Activated CD8-positive, alpha-beta T cell treated with anti-CD3 and anti-CD28 coated beads for 36 hours (primary cell): ENCODE measurements at regions not wholly inside any gene's neighbourhood (a gene's known extent, or its start where the extent isn't known, plus 50 kb on each side); places are given as distances from the start of the nearest gene placed in this dataset.

Experiments
- ATAC-seq: fragments of 200-7000 bp; cut with Tn5 transposase; one replicate; pipeline ENCODE4 v1.10.0; 2021; ENCODE audit warnings: mild to moderate bottlenecking, moderate library complexity
- CTCF ChIA-PET: fragments of 350-600 bp; sonication (Branson Sonifier 250); formaldehyde crosslinking; loops from one replicate; lab custom pipeline; 2021; ENCODE audit warnings: antibody characterized with exemption; lab: Charles Lee
- POLR2A ChIA-PET: fragments of 350-600 bp; sonication (Branson Sonifier 250); formaldehyde crosslinking; loops from one replicate; lab custom pipeline; 2021; ENCODE audit warnings: antibody characterized with exemption; lab: Charles Lee
- DNase-seq: peaks from one replicate; pipeline ENCODE4 v3.0.0-alpha.2; 2020
- H3K27ac Mint-ChIP-seq: one replicate; pipeline ENCODE4 v1.8.0; 2021; ENCODE audit warnings: mild to moderate bottlenecking, mixed read lengths
- H3K27me3 Mint-ChIP-seq: one replicate; pipeline ENCODE4 v1.8.0; 2021; ENCODE audit warnings: mixed read lengths
- H3K36me3 Mint-ChIP-seq: one replicate; pipeline ENCODE4 v1.8.0; 2021; ENCODE audit warnings: low read depth, mixed read lengths
- H3K4me1 Mint-ChIP-seq: one replicate; pipeline ENCODE4 v1.8.0; 2021; ENCODE audit warnings: low read depth, mixed read lengths
- H3K4me3 Mint-ChIP-seq: one replicate; pipeline ENCODE4 v1.8.0; 2021; ENCODE audit warnings: mild to moderate bottlenecking, moderate library complexity, mixed read lengths
- H3K9me3 Mint-ChIP-seq: one replicate; pipeline ENCODE4 v1.8.0; 2021; ENCODE audit warnings: mixed read lengths
- intact Hi-C: fragments of 100-400 bp; cut with micrococcal nuclease; formaldehyde crosslinking; loops from one replicate; pipeline ENCODE4 v1.10.0; 2022
- TF ChIP-seq, protein P1 (sequence below): fragments of 200-600 bp; IDR thresholded peaks from one replicate; pipeline ENCODE4 v1.8.0; 2022; ENCODE audit warnings: antibody characterized with exemption, mild to moderate bottlenecking

DNA sequence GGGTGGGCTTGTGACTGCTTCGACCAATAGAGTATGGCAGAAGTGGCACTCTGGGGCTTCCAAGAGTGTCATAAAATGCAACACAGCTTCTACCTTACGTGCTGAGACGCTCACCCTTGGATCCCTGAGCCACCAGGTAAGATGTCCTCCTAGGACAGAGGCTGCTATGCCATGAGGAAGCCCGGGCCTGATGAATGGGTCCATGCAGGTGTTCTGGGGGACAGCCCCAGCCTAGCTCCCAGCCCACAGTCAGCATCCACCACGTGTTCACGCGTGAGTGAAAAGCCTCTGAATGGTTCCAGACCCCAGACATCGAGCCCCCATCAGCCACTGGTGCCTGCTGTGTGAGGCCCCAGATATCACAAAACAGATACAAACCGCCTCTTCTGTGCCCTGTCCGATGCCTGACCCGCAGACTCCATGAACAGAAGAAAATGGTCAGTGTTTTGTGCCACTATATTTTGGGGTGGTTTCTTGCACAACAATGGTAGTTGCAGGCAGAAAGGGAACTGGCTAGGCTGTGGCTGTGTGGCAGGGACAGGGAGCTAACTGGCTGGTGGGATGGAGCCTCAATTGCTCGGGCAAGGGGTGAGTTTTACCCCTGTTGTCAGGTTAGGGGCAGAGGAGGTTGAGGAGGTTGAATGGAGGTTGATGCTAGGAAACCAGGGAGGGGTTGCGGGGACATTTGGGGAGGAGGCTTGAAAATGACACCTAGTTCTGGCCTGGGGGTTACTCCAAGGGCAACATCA, 92.2 kb downstream of the LINGO1 start:
- POLR2A ChIA-PET: no interaction called here
- Mint-ChIP-seq H3K4me3 (no peak overlapping the region), H3K9me3 (no peaks in the 10 kb centered on the region), H3K27ac (no peak overlapping the region), H3K36me3 (no peaks in the 10 kb centered on the region), H3K27me3 (peaks cover 2% of the 10 kb centered on the region), H3K4me1 (peaks cover 7% of the 10 kb centered on the region)
- CTCF ChIA-PET: interaction anchor here (4.7 kb wide), 1 partner anchor 421 kb away, joined by 78 read pairs; no protein-coding TSS in a partner anchor
- ATAC-seq: no peak
- TF ChIP-seq, protein P1, sequence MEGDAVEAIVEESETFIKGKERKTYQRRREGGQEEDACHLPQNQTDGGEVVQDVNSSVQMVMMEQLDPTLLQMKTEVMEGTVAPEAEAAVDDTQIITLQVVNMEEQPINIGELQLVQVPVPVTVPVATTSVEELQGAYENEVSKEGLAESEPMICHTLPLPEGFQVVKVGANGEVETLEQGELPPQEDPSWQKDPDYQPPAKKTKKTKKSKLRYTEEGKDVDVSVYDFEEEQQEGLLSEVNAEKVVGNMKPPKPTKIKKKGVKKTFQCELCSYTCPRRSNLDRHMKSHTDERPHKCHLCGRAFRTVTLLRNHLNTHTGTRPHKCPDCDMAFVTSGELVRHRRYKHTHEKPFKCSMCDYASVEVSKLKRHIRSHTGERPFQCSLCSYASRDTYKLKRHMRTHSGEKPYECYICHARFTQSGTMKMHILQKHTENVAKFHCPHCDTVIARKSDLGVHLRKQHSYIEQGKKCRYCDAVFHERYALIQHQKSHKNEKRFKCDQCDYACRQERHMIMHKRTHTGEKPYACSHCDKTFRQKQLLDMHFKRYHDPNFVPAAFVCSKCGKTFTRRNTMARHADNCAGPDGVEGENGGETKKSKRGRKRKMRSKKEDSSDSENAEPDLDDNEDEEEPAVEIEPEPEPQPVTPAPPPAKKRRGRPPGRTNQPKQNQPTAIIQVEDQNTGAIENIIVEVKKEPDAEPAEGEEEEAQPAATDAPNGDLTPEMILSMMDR: no peak
- DNase-seq: no peak
- intact Hi-C loops: loop anchor here (5.0 kb wide), 2 partner anchors 353 to 428 kb away; no protein-coding TSS in a partner anchor

DNA sequence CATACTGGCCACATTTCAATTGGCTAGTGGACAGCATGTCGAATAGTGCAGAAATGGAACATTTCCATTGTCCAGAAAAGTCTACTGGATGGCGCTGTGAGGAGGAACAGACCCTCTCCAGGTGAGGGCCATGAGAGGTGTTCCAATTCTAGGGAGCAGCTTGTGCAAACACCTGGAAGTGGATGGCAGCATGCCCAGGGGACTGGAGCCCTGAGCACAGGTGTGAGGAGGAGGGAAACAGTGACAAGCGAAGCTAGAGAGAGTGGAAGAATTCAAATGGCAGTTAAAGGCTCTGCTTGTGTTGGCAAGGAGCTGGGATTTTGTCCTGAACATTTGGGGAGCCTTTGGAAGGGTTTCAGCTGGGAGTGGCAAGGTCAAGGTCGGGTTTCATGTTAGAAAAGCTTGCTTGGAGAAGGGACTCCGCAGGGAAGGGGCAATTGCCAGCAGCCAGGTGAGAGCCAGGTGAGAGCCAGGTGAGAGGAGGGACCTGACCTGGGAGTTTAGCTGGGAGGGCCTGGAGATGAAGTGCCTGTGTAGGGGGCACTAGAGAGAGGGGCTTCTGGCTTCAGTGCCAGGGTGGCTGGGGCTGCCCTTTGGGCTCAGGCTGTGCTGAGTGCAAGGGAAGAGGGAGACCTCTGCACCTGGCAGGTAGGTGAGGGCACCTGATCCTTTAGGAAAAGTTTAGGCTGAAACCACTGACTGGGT, 93.8 kb downstream of the LINGO1 start:
- no peak overlapping the region for H3K4me3 Mint-ChIP-seq
- intact Hi-C loops: no loop called here
- H3K27ac Mint-ChIP-seq: no peak overlapping the region
- TF ChIP-seq, protein P1: no peak
- no peak for DNase-seq
- peaks cover 7% of the 10 kb centered on the region for H3K4me1 Mint-ChIP-seq
- no peaks in the 10 kb centered on the region for H3K36me3 Mint-ChIP-seq
- ATAC-seq: no peak
- CTCF ChIA-PET: interaction anchor here (1.5 kb wide), 1 partner anchor 340 kb away, joined by 3 read pairs; no protein-coding TSS in a partner anchor
- H3K27me3 Mint-ChIP-seq: no peaks in the 10 kb centered on the region
- POLR2A ChIA-PET: no interaction called here
- no peaks in the 10 kb centered on the region for H3K9me3 Mint-ChIP-seq

DNA sequence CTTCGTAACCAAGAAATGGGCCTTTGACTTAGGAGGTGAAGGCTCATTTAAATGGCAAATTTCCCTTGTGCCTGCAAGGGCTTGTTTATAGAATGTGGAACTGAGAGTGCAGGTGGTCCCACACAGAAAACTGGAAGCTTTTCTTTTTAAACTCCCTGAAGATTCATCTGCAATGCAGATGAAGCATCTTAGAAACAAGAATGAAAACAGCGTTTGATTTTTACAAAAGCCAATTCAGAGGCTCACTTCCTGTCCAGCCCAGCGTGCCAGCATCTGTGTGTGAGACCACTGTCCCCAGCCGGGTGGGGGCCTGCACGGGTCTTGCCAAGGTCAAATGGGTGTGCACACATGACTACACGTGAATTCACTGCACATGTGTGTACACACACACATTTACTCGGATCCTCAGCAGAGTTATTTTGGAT, 94.7 kb downstream of the LINGO1 start:
- ChIA-PET CTCF (no interaction called here), POLR2A (no interaction called here)
- TF ChIP-seq, protein P1: no peak
- H3K4me1 Mint-ChIP-seq: peaks cover 5% of the 10 kb centered on the region
- no peak overlapping the region for H3K4me3 Mint-ChIP-seq
- intact Hi-C loops: no loop called here
- H3K27ac Mint-ChIP-seq: no peak overlapping the region
- DNase-seq: no peak
- no peak for ATAC-seq
- no peaks in the 10 kb centered on the region for H3K9me3 Mint-ChIP-seq
- H3K36me3 Mint-ChIP-seq: no peaks in the 10 kb centered on the region
- no peaks in the 10 kb centered on the region for H3K27me3 Mint-ChIP-seq

DNA sequence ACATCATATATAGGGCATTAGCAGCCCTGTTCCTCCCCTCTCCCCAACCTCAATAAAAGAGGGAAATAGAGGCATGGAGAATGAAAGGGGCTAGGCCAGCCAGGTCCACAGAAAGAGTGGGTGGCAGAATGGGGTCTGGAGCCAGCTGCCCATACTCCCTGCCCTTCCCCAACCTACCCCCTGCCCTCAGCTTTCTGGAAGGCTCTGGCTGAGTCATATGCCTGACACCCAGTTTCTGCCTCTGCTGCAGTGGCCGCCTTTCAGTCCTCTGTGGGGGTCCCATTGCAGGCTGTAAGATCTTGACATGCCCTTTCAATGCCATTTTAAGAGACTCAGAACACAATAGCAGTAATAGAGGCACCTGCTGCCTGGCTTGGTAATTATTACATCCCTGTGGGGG, 95.7 kb downstream of the LINGO1 start:
- ChIA-PET POLR2A (no interaction called here), CTCF (no interaction called here)
- TF ChIP-seq, protein P1: no peak
- intact Hi-C loops: no loop called here
- no peaks in the 10 kb centered on the region for H3K27me3 Mint-ChIP-seq
- H3K9me3 Mint-ChIP-seq: no peaks in the 10 kb centered on the region
- DNase-seq (no peak), ATAC-seq (no peak)
- H3K36me3 Mint-ChIP-seq: no peaks in the 10 kb centered on the region
- no peaks in the 10 kb centered on the region for H3K4me1 Mint-ChIP-seq
- no peak overlapping the region for H3K4me3 Mint-ChIP-seq
- no peak overlapping the region for H3K27ac Mint-ChIP-seq

DNA sequence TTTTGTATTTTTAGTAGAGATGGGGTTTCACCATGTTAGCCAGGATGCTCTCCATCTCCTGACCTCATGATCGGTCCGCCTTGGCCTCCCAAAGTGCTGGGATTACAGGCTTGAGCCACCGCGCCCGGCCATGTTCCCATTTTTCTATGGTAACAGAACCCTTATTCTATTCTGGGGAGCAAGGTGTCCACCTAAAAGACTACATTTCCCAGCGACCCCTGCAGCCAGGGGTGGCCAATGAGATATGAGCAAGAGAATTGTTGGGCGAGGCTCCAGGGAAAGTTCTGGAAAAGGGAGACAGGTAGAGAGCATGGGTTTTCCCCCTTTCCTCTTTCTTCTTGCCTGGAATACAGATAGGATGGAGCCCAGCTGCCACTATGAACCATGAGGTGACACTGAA, 96.9 kb downstream of the LINGO1 start:
- Mint-ChIP-seq H3K36me3 (no peaks in the 10 kb centered on the region), H3K27ac (no peak overlapping the region), H3K4me1 (no peaks in the 10 kb centered on the region), H3K4me3 (no peak overlapping the region), H3K27me3 (no peaks in the 10 kb centered on the region), H3K9me3 (no peaks in the 10 kb centered on the region)
- intact Hi-C loops: no loop called here
- ChIA-PET CTCF (no interaction called here), POLR2A (interaction anchor here (0.9 kb wide), 1 partner anchor 11 kb away, joined by 3 read pairs; no protein-coding TSS in a partner anchor)
- no peak for ATAC-seq
- no peak for DNase-seq
- TF ChIP-seq, protein P1: no peak
